GM23248 (cell line): ENCODE measurements at regions not wholly inside any gene's neighbourhood (a gene's known extent, or its start where the extent isn't known, plus 50 kb on each side); places are given as distances from the start of the nearest gene placed in this dataset.

Experiments used
- EZH2 ChIP-seq: fragments of 200-600 bp; sonication (generic); IDR thresholded peaks from 2 replicates; pipeline ENCODE4 v1.6.1; 2018; ENCODE audit warnings: antibody characterized with exemption, mild to moderate bottlenecking; ENCODE audit not compliant: insufficient read depth, poor library complexity, severe bottlenecking
- EZH2phosphoT487 ChIP-seq: fragments of 200-600 bp; sonication (generic); IDR thresholded peaks from 2 replicates; pipeline ENCODE4 v1.6.1; 2018; ENCODE audit warnings: antibody characterized with exemption, moderate library complexity, mild to moderate bottlenecking, low read depth; ENCODE audit not compliant: insufficient read depth

GRCh38 chr18:73614812-73615211, 532.8 kb downstream of the FBXO15 start:
- TF ChIP-seq EZH2 (no peak), EZH2phosphoT487 (no peak)
